ENCODE measurements at regions not wholly inside any gene's neighbourhood (a gene's known extent, or its start where the extent isn't known, plus 50 kb on each side); places are given as distances from the start of the nearest gene placed in this dataset.

GRCh38 chr7:142608630-142609428 is 140.4 kb upstream of the PRSS1 start:
- TF ChIP-seq YY1 (IDR thresholded peaks at IDR 0.05; ENCODE audit: insufficient read depth, insufficient read length) = no peak
- TF ChIP-seq ZNF274 (IDR thresholded peaks at IDR 0.05; ENCODE audit: low read depth, low read length) = no peak
